Endodermal cell (in vitro differentiated cells): ENCODE measurements at regions not wholly inside any gene's neighbourhood (a gene's known extent, or its start where the extent isn't known, plus 50 kb on each side); places are given as distances from the start of the nearest gene placed in this dataset.

Source experiments
- DNase-seq: peaks from one replicate; pipeline ENCODE4 v3.0.0-alpha.2; 2017
- H3K27ac ChIP-seq: 2 replicates; pipeline ENCODE4 v1.5.1; 2013; ENCODE audit warnings: mild to moderate bottlenecking, low read depth, low read length, moderate library complexity
- H3K27me3 ChIP-seq: 2 replicates; pipeline ENCODE4 v1.6.1; 2013; ENCODE audit warnings: mild to moderate bottlenecking, low read length, moderate library complexity; ENCODE audit not compliant: insufficient read depth, control insufficient read depth, poor library complexity, severe bottlenecking
- H3K36me3 ChIP-seq: 2 replicates; pipeline ENCODE4 v1.7.0; 2013; ENCODE audit warnings: mild to moderate bottlenecking, low read length, moderate library complexity; ENCODE audit not compliant: control insufficient read depth, insufficient read depth
- H3K4me1 ChIP-seq: one replicate; pipeline ENCODE4 v1.7.0; 2013; ENCODE audit warnings: low read length; ENCODE audit not compliant: control insufficient read depth, insufficient read depth
- H3K4me3 ChIP-seq: 2 replicates; pipeline ENCODE4 v1.5.1; 2013; ENCODE audit warnings: mild to moderate bottlenecking, low read length, moderate library complexity
- H3K9ac ChIP-seq: 2 replicates; pipeline ENCODE4 v1.6.1; 2013; ENCODE audit warnings: mild to moderate bottlenecking, low read length, moderate library complexity; ENCODE audit not compliant: poor library complexity, severe bottlenecking; ENCODE audit errors: extremely low read depth
- H3K9me3 ChIP-seq: 2 replicates; pipeline ENCODE4 v1.6.1; 2013; ENCODE audit warnings: mild to moderate bottlenecking, low read length, moderate library complexity; ENCODE audit not compliant: control insufficient read depth
- H3K27ac Mint-ChIP-seq: 2 replicates; pipeline ENCODE4 v1.8.0; 2020; ENCODE audit warnings: mixed read lengths
- H3K27me3 Mint-ChIP-seq: 2 replicates; pipeline ENCODE4 v1.8.0; 2021; ENCODE audit warnings: mild to moderate bottlenecking, mixed read lengths; ENCODE audit not compliant: insufficient read depth
- H3K36me3 Mint-ChIP-seq: 2 replicates; pipeline ENCODE4 v1.8.0; 2020; ENCODE audit warnings: low read depth, mixed read lengths
- H3K4me1 Mint-ChIP-seq: 2 replicates; pipeline ENCODE4 v1.8.0; 2020; ENCODE audit warnings: mixed read lengths
- H3K4me3 Mint-ChIP-seq: 2 replicates; pipeline ENCODE4 v1.8.0; 2020; ENCODE audit warnings: mild to moderate bottlenecking, moderate library complexity, mixed read lengths
- H3K9me3 Mint-ChIP-seq: 2 replicates; pipeline ENCODE4 v1.8.0; 2020; ENCODE audit warnings: mild to moderate bottlenecking, mixed read lengths
- CTCF ChIP-seq: fragments of 200-600 bp; sonication (generic); conservative IDR thresholded peaks from 2 replicates; pipeline ENCODE4 v1.5.0; 2021; ENCODE audit warnings: antibody characterized with exemption, mild to moderate bottlenecking
- WGBS, 2 experiments: methylation state at CpG; one replicate each; pipeline versions ENCODE4 v1.1.5 to v1.1.7; 2013; ENCODE audit warnings: missing lambda C conversion rate in 2 of 2, mixed read lengths in 1 of 2; ENCODE audit not compliant: insufficient coverage in 1 of 2, insufficient read length in 1 of 2; 5-methylcytosine and 5-hydroxymethylcytosine counted together

GRCh38 chr3:153448151-153448829 is 286.3 kb downstream of the RAP2B start:
- no peak overlapping the region for H3K4me3 Mint-ChIP-seq
- H3K4me1 Mint-ChIP-seq, result no peaks in the 10 kb centered on the region
- no peaks in the 10 kb centered on the region for H3K36me3 Mint-ChIP-seq

GRCh38 chr3:153456833-153457545 is 295.0 kb downstream of the RAP2B start:
- Mint-ChIP-seq H3K27me3 (no peaks in the 10 kb centered on the region), H3K4me1 (no peaks in the 10 kb centered on the region), H3K4me3 (no peak overlapping the region), H3K27ac (no peak overlapping the region), H3K36me3 (no peaks in the 10 kb centered on the region), H3K9me3 (no peaks in the 10 kb centered on the region)
- WGBS, 2 experiments, result 91 to 100% methylated on average over 1 to 2 of the region's 2 CpGs
- no peaks in the 10 kb centered on the region for H3K4me1 ChIP-seq
- H3K27ac ChIP-seq, result no peak overlapping the region
- no peak overlapping the region for H3K4me3 ChIP-seq
- no peaks in the 10 kb centered on the region for H3K27me3 ChIP-seq
- TF ChIP-seq CTCF, result no peak
- DNase-seq, result no peak
- no peaks in the 10 kb centered on the region for H3K36me3 ChIP-seq
- no peaks in the 10 kb centered on the region for H3K9me3 ChIP-seq
- no peak overlapping the region for H3K9ac ChIP-seq

More at GRCh38 chr3:153448151-153448829, 286.3 kb downstream of the RAP2B start:
- no peak overlapping the region for H3K27ac ChIP-seq
- no peaks in the 10 kb centered on the region for H3K36me3 ChIP-seq
- no peak for TF ChIP-seq CTCF
- no peaks in the 10 kb centered on the region for H3K4me1 ChIP-seq
- 95% methylated on average over 4 to 5 of the region's 5 CpGs for WGBS, 2 experiments
- no peaks in the 10 kb centered on the region for H3K27me3 ChIP-seq
- no peak for DNase-seq
- H3K9ac ChIP-seq, result no peak overlapping the region
- Mint-ChIP-seq H3K27me3 (no peaks in the 10 kb centered on the region), H3K9me3 (no peaks in the 10 kb centered on the region), H3K27ac (no peak overlapping the region)
- H3K4me3 ChIP-seq, result no peak overlapping the region
- no peaks in the 10 kb centered on the region for H3K9me3 ChIP-seq

GRCh38 chr3:153458881-153459280 is 296.9 kb downstream of the RAP2B start:
- H3K27ac ChIP-seq, result no peak overlapping the region
- H3K36me3 ChIP-seq, result no peaks in the 10 kb centered on the region
- H3K27me3 ChIP-seq, result no peaks in the 10 kb centered on the region
- no peaks in the 10 kb centered on the region for H3K4me1 ChIP-seq
- no peak for TF ChIP-seq CTCF
- WGBS, 2 experiments, result 46 to 80% methylated on average over 2 of the region's 3 CpGs
- no peak overlapping the region for H3K4me3 Mint-ChIP-seq
- no peaks in the 10 kb centered on the region for H3K27me3 Mint-ChIP-seq
- no peaks in the 10 kb centered on the region for H3K9me3 ChIP-seq
- no peak for DNase-seq
- H3K36me3 Mint-ChIP-seq, result no peaks in the 10 kb centered on the region
- peaks cover 2% of the 10 kb centered on the region for H3K9me3 Mint-ChIP-seq
- H3K4me3 ChIP-seq, result no peak overlapping the region
- no peak overlapping the region for H3K9ac ChIP-seq
- no peaks in the 10 kb centered on the region for H3K4me1 Mint-ChIP-seq
- H3K27ac Mint-ChIP-seq, result no peak overlapping the region
